ENCODE measurements at regions not wholly inside any gene's neighbourhood (a gene's known extent, or its start where the extent isn't known, plus 50 kb on each side); places are given as distances from the start of the nearest gene placed in this dataset.

DNA sequence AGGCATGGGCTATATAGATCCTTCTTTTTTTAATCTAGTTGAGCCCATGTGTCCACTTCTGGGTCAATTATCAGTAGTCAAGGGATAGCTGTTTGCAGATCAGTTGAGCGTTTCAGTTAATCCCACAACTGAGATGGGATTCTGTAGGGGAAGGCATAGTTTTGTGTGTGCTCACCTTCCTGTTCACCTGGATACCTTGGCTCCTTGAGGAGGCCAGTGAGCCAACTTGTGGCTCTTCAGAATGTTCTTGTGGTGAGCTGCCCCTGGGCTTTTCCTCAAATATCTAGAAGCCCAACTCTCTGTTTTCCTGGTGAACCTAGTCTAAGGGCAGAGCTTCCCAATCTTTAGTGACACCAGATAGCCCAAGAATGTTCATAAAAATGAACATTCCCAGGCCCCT, 302.9 kb upstream of the TBX3 start:
- no peak for TF ChIP-seq JUN (IDR thresholded peaks at IDR 0.05)
- TF ChIP-seq CTCF (IDR thresholded peaks at IDR 0.05): no peak
- TF ChIP-seq EP300 (IDR thresholded peaks at IDR 0.05): no peak
- no peak for TF ChIP-seq EHMT2 (IDR thresholded peaks at IDR 0.05; ENCODE audit: low read depth)
- TF ChIP-seq USF2 (IDR thresholded peaks at IDR 0.05): no peak
- TF ChIP-seq, protein P1, sequence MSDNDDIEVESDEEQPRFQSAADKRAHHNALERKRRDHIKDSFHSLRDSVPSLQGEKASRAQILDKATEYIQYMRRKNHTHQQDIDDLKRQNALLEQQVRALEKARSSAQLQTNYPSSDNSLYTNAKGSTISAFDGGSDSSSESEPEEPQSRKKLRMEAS (IDR thresholded peaks at IDR 0.05): no peak
- TF ChIP-seq MAZ (IDR thresholded peaks at IDR 0.05; ENCODE audit: borderline replicate concordance, low read depth, low read length): no peak
- TF ChIP-seq HDAC2 (IDR thresholded peaks at IDR 0.05): no peak
- no peak for TF ChIP-seq ZSCAN20 (CRISPR knock-in tag; IDR thresholded peaks at IDR 0.05)
- TF ChIP-seq REST (IDR thresholded peaks at IDR 0.05): no peak
- TF ChIP-seq POLR2A (IDR thresholded peaks at IDR 0.05; ENCODE audit: low read length): no peak
- no peak for TF ChIP-seq CEBPB (IDR thresholded peaks at IDR 0.05)

Measured in A549 (cell line).